ENCODE measurements at regions not wholly inside any gene's neighbourhood (a gene's known extent, or its start where the extent isn't known, plus 50 kb on each side); places are given as distances from the start of the nearest gene placed in this dataset.

DNA sequence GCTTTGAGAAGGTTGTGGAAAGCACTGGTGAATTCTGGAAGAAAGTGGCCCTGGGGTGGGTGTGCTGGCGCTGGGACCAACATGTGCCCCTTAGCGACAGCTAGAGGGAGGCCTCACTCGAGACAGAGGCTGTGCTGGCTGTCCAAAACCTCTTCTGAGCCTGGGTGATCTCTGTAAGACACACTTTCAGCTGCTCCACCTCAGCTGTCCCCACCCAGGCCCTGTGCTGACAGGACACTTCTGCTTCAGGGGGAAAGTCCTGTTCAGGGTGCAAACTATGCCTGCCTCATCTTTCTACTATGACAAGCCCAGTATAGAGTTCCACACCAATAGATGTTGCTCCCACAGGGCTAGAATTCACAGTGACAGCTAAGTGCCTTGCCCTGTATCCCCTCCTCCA, 426.4 kb downstream of the MED10 start:
- no peak for TF ChIP-seq CTCF (conservative IDR thresholded peaks at IDR 0.05 in 1 of 2, IDR thresholded peaks at IDR 0.05 in 1 of 2; ENCODE audit: low read depth in 1 of 2, low read length in 2 of 2)
- TF ChIP-seq EZH2 (IDR thresholded peaks at IDR 0.05; ENCODE audit: low read length, missing control alignments): no peak

All from fibroblast of lung (primary cell).